Endometrium (tissue), 2 donors: ENCODE measurements at regions not wholly inside any gene's neighbourhood (a gene's known extent, or its start where the extent isn't known, plus 50 kb on each side); places are given as distances from the start of the nearest gene placed in this dataset.
"Not testable (repeated sequence)": the region's sequence is repeated elsewhere in the genome, so short reads cannot be mapped to it uniquely, and the experiment has no call there.

Experiments used
- FAIRE-seq: peaks from 2 replicates; lab custom pipeline; 2012; peaks lifted over from hg19 to GRCh38; lab: Jason Lieb, UNC
- donor health status: control.
- donor health status: control.

DNA sequence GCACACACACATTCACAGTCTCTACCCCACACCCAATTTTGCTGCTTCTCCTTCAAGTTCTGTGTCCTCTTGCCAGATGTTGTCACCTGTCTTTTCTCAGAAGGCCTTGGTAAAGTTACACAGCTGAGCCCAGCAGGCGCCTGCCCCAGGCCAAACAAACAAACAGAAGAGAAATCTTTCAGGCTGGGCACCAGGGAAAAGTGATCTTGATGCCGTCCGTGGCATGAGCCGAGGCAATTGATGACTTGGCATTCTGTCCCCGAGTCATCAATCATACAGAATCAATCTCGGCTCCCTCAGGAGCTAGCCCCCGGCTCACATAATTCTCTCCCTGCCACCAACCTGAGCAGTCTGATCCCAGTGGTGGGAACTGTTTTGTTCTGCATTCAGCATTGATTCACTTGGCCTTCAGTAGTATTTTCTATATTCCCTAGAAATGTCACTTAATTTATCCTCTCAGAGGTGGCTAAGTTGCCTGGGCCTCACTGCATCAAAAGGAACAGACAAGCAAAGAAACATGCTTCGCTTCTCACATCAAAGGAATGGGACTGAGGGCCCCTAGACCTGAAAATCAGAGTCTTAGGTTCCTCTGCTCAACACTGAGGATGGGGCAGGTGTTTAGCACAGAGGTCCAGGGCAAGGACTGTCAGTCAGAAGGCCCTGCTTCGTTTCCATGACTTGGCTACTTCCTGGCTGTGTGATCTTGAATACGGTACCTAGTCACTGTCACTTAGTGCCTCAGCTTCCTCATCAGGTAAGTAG, 278.8 kb upstream of the CELF4 start:
- no peak for FAIRE-seq

DNA sequence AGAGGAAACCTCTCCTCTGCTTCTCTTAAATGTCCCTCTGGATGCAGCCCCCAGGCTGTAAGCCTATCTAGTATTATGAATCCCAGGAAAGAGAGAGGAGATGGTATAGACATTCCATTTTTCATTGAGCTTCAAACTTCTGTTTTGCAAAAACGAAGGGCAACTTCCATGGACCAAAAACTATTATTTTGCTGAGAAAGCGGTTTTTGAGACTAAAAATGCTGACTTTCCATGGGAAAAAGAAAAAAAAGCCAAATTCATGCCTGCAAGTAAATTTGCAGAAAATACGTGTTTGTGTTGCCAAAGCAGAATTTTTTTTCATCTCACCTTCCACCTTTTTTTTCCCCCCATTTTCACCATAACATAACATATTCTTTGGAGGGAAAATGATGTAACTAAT, 272.5 kb upstream of the CELF4 start:
- no peak for FAIRE-seq

DNA sequence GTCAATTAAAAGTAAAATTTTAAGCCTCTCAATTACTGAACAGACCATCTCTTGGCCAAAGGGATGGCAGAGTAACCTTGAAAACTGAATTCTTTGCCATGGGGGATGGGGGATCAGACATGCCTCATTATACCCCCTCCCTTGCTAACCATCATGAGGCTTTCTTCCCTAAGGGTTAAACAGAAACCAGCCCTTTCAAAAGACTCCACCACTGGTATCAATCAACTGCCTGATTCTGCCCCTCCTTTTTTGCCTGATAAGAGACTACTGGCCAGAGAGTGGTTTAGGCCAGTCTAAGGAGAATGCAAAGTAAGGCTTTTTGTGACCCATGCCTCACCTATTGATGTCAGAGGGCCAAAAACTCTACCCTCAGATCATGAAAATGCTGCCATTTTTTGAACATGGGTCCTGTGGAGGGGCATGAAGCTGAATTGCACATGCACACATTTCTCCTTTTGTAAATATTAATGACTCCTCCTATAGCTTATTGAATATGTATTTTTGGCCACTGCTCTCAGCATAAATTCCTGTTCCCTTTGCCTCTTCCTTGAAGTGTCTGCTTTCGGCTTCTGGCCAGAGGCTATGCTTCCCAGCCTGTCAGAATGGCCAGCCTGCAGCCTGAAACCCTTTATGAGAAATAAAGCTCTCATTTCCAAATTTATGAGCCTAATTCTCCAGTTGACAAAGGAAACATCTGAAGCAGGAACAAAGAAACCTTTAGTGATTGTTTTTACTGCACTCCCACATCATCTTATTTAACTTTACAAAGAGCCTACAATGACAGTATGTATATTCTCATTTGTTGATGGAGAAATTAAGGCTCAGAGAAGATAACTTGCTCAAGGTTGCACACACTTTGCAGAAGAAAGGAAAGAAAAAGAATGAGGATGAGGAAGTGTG, 270.7 kb upstream of the CELF4 start:
- FAIRE-seq = no peak

DNA sequence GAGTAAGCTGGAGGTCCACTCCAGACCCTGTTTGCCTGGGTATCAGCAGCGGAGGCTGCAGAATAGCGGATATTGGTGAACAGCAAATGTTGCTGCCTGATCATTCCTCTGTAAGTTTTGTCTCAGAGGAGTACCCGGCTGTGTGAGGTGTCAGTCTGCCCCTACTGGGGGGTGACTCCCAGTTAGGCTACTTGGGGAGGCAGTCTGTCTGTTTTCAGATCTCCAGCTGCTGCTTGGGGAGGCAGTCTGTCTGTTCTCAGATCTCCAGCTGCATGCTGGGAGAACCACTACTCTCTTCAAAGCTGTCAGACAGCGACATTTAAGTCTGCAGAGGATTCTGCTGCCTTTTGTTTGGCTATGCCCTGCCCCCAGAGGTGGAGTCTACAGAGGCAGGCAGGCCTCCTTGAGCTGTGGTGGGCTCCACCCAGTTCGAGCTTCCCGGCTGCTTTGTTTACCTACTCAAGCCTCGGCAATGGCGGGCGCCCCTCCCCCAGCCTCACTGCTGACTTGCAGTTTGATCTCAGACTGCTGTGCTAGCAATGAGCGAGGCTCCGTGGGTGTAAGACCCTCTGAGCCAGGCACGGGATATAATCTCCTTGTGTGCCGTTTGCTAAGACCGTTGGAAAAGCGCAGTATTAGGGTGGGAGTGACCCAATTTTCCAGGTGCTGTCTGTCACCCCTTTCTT, 266.6 kb upstream of the CELF4 start:
- not testable (repeated sequence) for FAIRE-seq

DNA sequence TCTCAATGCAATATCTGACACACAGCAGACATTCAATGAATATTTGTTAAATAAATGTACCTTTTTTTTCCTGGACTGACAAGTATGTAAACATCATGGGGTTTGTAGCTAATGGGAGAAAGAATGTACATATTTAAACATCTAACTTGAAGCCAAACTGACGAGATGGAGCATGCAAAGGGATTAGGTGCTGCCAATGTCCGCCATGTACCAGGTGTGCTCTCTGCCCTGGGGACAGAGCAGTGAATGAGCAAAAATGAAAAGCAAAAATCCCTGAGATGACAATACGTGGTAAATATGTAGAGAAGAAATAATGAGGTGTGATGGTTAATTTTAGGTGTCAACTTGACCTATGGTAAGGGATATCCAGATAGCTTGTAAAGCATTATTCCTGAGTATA, 247.4 kb upstream of the CELF4 start:
- FAIRE-seq = no peak

DNA sequence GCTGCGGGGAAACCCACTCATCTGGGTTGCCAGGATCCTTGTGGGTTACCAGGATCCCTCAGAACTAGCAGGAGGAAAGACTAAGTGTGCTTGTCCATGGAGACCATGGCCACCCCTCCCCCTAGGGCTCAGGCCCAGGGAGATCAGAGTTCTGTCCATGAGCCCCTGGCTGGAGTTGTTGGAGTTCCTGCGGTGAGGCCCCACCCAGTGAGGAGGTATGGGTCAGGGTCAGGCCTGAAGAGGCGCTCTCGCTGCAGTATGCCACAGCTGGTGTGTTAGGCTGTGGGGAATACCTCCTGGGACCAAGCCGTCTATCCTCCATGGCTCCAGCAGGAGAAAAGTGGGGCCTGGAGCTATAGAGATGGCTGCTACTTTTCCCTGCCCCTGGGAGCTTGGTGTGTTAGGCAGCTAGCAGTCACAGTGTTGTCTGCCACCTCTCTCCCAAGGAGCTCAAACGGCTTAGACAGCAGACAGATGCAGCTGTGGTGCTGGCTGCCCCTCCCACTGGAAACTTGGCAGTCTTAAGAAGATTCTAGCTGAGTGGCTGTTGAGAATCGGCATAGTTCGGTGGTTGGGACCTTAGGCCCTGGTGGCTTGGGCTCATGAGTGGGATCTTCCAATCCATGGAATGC, 240.3 kb upstream of the CELF4 start:
- FAIRE-seq = no peak

DNA sequence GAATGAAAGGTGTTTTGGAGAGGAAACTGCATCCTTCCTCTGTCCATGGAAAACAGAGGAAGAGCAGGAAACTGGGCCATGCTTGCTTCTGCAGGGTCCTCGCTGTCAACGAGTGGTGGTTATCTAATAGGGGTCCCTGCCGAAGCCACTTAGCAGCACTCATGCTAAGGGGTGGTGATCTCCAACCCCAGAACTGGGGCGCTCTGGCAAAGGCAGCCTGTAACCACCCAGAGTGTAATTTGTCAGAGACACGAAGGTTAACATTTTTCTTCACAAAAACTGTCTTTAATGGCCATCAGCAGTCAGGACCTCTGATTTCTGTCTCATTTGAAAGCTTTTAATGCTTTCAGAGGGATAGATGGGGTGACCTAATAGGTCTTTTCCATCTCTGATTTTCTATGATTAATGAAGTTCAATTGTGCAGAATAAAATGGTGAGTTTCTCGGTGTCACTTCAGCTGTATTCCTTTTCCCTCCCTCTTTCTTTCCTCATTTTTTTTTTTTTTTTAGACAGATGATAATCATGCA, 231.3 kb upstream of the CELF4 start:
- no peak for FAIRE-seq

DNA sequence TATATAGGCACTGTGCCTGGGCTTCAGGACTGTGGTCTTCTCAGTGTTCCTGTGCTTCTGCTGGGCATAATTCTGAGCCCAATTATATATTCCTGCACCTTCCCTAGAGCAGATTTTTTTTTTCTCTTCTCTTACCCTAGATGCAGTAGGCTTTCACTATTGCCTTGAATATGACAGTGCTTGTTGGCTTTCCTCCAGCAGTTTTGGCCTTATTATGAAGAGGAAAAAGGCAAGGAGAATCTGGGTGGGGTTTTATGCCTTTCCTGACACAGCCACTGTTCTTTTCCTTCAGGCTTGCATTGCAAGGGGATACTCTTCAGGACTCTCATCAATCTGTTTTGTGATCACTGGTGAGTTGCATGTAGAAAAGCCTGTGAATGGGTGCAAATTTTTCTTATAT, 221.9 kb upstream of the CELF4 start:
- FAIRE-seq = no peak

DNA sequence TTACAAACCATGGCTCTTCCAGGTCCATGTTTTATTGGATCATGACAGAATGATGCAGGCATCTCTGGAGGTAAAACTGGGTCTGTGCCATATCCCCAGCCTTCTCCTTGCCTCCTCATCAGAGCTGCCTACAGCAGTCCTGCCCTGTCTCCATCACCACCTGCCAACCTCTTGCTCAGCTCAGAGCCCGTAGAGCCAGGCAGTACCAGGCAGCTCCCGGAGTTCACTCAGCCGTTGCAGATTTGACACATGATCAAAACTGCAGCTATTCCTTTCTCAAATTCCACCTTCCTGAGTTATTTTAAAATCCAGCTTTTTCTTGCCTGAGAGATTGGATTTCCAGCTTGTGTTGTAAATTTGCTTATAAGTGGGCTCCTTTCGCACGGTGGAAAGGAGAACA, 218.2 kb upstream of the CELF4 start:
- FAIRE-seq = no peak

DNA sequence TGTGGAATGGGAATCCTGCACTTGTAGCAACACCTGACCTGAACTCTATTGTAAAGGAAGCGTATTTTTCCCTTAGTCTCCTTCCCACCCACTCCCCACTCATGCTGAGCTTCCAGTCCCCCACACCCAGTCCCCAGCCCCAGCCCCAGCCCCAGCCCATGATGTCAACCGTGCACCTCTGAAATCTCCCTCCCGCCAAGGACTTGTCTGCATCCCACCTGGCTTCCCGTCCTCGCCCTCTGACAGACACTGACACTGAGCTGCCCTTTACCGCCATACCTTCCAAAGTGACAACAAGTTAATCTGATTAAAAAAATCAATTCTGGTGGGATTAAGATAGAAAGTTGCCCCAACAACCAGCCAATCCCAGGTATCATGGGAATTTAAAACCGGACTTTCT, 213.6 kb upstream of the CELF4 start:
- no peak for FAIRE-seq

DNA sequence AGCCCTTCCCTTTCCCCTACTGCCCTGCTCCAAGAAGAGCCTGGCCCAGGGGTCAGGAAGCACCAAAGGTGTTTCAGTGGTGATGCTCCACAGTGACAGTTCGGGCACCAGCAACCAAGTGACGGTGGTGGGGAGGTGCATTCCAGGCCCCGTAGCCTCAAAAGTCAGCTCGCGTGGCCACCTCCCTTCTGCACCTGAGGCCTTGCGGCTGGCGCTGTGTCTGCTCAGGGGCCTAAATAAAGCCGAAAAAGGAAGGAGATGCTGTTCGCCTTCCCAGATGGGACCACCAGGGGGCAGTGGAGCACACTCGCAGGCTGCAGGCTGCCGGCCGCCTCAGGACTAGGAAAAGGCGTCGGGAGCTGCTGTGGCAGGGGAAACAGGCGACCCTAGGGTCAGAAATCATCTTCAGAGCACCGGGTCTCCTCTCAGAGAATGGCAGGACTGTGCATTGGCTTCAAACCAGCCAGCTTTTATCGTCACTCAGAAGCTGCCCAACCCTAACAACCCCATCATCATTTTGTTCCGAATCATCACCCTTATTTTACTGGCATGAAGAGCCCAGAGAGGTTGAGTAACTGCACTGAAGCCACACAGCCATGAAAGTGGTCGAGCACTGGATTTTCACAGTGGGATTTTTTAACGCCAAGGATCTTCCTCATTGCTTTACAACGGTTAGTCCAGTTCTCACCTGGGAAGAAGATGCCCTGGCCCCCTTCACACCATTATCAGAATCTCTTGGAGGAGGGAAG, 213.0 kb upstream of the CELF4 start:
- no peak for FAIRE-seq

DNA sequence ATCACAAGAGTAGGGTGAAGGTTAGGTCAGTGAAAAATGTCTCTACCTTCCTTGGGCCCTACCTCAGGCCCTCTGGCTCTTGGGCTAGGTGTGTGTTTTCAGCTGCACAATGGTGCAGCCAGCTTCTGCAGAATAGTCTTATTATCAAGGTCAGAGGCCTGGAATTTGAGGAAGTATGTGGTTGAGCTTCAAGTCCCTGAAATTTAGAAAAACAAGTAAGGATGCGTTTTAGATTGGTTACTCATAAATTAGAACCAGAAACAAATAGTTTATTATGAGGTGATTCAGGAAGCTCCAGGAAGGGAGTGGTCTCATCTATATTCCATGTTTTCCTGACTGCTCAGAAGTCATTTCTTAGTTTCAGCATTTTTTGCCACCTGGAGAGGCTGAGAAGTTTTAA, 204.2 kb upstream of the CELF4 start:
- FAIRE-seq = no peak

DNA sequence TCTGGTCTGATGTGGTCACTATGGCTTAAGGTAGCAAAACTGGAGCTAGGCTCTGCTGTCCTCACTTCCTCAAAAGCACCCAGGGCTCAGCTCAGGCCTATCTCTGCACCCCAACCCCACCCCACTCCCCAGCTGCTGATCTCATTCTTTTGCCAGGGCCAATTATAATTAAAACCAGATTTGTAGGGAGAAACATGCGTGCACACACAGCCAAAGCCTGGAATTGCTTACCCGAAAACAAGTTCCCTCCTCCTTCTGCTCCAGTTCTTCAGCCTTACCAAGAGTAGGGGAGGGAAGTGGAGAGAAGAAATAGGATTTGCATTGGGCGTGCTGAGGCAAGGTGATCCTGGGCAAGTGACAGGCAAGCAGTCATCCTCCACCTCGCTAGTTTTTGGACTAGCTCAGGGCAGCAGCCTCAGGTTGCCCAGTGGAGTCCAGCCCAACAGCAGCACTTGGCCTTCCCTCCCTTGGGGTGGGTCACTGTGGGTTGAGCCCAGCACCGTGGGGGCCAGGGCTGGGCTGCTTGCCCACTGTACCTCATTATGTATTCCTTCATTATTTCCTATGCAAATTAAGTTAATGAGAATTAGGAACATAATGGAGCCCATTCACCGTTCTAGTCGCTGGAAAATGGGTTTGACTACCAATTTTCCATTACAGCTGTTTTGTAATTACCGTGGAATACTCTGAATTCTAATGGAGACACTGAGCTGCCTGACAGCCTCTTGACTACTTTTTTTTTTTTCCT, 199.1 kb upstream of the CELF4 start:
- FAIRE-seq = no peak

DNA sequence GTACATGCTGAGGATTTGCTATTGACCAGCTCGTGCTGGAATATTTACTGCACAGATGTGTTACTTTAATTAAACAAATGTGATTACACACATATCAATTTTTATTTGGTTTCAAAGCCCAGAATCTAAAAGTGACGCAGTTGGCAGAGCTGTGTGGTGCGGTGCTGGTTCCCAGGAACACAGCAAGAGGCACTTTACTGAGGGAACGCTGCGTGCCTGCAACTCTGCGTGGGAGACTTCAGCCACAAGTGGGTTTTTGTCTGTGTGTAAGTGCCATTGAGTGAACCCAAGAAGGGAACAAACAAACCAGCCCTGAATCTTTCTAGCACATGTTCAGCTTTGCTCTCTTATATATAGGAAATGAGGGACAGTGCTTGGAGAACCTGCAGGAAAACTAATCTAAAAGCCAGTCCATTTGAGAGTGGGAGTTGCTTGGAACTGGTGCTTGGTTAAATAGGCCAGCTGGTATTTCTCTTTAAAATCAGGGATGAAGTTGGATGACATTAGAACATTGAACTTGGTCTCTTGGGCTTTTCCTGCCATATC, 196.6 kb upstream of the CELF4 start:
- no peak for FAIRE-seq

DNA sequence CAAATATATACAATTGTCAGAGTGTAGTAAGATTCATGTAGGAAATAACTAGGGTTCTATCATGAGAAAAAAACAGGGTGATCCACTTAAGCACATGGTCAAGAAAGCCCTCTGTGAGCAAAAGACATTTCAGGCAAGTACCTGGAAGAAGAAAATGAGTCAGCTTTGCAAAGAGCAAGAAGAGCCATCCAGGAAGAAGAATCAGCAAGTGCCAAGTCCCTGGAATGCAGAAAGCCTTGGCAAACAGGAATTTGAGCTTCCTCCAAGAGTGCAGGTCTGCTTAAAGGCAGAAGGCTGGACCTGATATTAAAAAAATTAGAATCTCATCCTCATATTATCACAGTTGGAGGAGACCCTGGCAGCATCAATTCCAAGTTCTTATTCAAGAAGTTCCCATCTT, 188.5 kb upstream of the CELF4 start:
- no peak for FAIRE-seq

DNA sequence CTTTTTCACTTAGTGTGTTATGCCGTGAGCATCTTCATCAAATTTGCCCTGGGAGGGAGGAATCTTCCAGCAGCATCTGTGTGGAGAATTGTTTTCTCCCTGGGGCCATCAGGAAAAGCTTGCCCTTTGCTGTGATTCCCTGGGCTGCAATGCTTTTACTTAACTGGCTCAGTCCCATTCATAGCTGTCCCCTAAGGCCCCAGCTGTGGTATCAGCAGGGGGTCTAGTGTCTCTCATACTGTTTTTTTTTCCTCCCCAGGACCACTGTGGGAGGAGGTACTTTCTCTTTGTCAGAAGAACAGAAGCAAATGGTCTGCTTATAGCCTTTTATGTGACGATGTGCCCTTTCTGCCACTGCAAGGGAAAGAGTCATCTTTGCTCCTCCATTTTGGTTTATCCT, 176.8 kb upstream of the CELF4 start:
- no peak for FAIRE-seq

DNA sequence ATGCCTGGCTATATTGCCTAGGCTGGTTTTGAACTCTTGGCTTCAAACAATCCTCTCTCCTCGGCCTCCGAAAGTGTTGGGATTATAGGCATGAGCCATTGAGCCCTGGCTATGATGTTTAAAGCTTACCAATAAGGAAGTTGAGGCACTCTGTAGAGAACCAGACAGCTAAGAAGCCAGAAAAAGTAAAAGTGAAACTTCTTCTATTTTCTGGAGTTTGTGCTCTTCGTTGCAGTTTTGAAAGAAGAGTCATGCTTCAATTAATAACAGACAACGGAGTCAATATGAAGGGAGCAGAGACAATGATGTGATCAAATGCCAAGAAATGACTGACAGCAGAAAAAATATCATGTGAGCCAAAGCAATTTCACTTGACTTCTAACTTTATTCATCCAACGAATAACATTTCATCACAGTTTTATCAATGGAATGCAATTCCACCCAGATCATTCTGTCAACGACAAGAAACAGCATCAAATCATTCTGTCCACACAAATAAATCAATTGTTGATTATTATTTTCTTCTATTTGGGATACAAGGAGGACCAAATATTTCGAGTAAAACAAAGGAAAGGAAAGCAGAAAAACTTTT, 175.5 kb upstream of the CELF4 start:
- no peak for FAIRE-seq

DNA sequence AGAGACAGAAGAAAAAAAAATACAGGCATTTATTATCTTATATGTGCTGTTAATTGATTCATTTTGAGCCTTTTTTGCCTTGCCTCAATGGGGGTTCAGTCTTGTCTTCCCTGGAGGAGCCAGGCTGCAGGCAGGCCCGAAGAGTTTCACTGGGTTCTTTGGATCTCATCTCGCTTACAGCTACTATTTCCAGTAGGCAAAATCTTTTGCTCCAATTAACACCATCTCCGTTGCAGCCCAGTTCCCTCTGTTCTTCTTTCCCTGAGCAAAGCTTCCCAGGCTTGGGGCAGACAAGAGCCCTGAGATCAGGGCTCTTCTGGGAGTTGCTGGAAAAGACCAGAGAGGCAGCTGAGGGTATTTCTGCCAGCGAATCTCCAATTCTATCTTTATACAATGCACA, 168.8 kb upstream of the CELF4 start:
- FAIRE-seq = no peak

DNA sequence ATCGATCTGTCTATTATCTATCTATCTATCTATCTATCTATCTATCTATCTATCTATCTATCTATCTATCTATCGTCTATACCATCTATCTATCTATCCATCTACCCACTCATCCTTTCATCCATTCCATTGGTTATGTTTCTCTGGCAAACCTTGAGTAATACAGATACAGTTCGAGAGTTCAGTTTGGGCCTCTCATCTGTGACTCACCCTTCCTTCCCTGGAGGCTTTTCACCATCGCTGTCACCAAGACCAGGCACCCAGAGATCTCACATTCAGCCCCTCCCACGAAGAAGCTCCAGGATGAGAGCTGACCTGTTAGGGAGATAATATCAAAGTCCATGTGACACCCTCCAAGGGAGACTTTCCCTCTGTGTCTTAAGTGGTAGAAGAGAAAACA, 164.1 kb upstream of the CELF4 start:
- FAIRE-seq = no peak

DNA sequence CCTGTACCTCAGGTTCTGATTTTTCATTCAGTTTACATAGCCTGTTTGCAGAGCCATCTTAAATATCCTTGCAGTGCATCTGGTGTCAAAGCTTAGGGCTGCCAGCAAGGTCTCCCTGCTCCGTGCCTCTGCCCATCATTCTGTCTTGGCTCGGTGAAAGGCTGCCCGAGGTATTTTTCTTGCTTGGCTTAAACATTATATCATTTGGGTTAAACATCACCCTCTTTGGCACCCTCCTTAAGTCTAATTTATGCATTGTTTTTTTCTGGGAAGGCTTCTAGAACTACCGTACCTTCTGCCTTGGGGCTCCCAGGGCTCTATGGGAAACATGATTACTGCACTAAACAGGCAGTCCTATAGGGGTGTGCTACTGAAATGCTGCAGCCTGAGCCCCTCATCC, 158.6 kb upstream of the CELF4 start:
- FAIRE-seq = no peak
